DND-41 (cell line): ENCODE measurements at regions not wholly inside any gene's neighbourhood (a gene's known extent, or its start where the extent isn't known, plus 50 kb on each side); places are given as distances from the start of the nearest gene placed in this dataset.

ENCODE experiments used
- EZH2 ChIP-seq: IDR thresholded peaks from 3 replicates; pipeline ENCODE4 v1.6.1; 2012; ENCODE audit warnings: borderline replicate concordance, low read depth, mild to moderate bottlenecking, moderate library complexity, low read length, inconsistent platforms; ENCODE audit not compliant: severe bottlenecking
- TF ChIP-seq, protein P1 (sequence below): IDR thresholded peaks from 2 replicates; pipeline ENCODE4 v1.5.1; 2012; ENCODE audit warnings: borderline replicate concordance, low read length, moderate library complexity, mild to moderate bottlenecking; ENCODE audit not compliant: poor library complexity, severe bottlenecking; ENCODE audit errors: extremely low read depth

DNA sequence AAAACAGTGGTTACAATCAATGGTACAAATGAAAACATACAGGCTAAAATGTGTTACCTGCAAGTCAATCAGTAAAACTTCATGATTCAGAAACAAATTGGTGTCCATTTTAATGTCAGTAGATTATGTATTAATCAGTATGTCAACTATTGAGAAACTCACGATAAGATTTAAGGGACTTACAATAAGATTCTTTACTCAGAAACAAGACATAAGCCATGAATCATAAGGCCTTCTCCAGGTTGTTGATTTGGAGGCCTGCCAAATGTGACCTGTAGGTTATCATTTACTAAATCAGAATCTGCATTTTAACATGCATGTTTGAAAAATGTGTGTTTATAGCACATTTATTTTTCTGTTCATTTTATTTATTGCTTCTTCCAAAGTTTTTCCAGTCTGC is 623.1 kb downstream of the CCDC85A start:
- TF ChIP-seq, protein P1, sequence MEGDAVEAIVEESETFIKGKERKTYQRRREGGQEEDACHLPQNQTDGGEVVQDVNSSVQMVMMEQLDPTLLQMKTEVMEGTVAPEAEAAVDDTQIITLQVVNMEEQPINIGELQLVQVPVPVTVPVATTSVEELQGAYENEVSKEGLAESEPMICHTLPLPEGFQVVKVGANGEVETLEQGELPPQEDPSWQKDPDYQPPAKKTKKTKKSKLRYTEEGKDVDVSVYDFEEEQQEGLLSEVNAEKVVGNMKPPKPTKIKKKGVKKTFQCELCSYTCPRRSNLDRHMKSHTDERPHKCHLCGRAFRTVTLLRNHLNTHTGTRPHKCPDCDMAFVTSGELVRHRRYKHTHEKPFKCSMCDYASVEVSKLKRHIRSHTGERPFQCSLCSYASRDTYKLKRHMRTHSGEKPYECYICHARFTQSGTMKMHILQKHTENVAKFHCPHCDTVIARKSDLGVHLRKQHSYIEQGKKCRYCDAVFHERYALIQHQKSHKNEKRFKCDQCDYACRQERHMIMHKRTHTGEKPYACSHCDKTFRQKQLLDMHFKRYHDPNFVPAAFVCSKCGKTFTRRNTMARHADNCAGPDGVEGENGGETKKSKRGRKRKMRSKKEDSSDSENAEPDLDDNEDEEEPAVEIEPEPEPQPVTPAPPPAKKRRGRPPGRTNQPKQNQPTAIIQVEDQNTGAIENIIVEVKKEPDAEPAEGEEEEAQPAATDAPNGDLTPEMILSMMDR = no peak
- no peak for TF ChIP-seq EZH2
